ENCODE measurements at regions not wholly inside any gene's neighbourhood (a gene's known extent, or its start where the extent isn't known, plus 50 kb on each side); places are given as distances from the start of the nearest gene placed in this dataset.

- Histone ChIP-seq H3K27me3 (ENCODE audit: insufficient read depth, low read length) (no peaks in the 10 kb centered on the region), H2AFZ (ENCODE audit: low read length) (no peak overlapping the region), H3K9me3 (ENCODE audit: low read length) (no peaks in the 10 kb centered on the region), H3K4me1 (ENCODE audit: insufficient read depth, low read length, severe bottlenecking) (no peaks in the 10 kb centered on the region), H3K4me2 (ENCODE audit: low read length) (no peak overlapping the region), H4K20me1 (ENCODE audit: insufficient read depth, low read length) (no peaks in the 10 kb centered on the region), H3K27ac (ENCODE audit: low read depth, low read length, poor library complexity, severe bottlenecking) (no peak overlapping the region), H3K9me2 (ENCODE audit: low read depth, low read length) (no peaks in the 10 kb centered on the region), H3K79me2 (ENCODE audit: insufficient read depth, low read length) (no peaks in the 10 kb centered on the region), H3K36me3 (ENCODE audit: insufficient read depth, low read length) (no peaks in the 10 kb centered on the region), H3F3A (ENCODE audit: insufficient read depth, low read length) (no peaks in the 10 kb centered on the region), H3K4me3 (ENCODE audit: low read depth, low read length, poor library complexity, severe bottlenecking) (no peak overlapping the region), H3K9ac (ENCODE audit: low read length) (no peak overlapping the region)
- TF ChIP-seq CTCF (IDR thresholded peaks at IDR 0.05; ENCODE audit: low read length) (no peak), EZH2 (IDR thresholded peaks at IDR 0.05; ENCODE audit: borderline replicate concordance, low read length) (no peak)
Observed at GRCh38 chr4:95921470-95921869, 81.6 kb downstream of the PDHA2 start.

- Histone ChIP-seq H4K20me1 (ENCODE audit: insufficient read depth, low read length) (no peaks in the 10 kb centered on the region), H3K4me1 (ENCODE audit: insufficient read depth, low read length, severe bottlenecking) (no peaks in the 10 kb centered on the region), H3K27ac (ENCODE audit: low read depth, low read length, poor library complexity, severe bottlenecking) (no peak overlapping the region), H3K36me3 (ENCODE audit: insufficient read depth, low read length) (no peaks in the 10 kb centered on the region), H3K9me3 (ENCODE audit: low read length) (0 out of 2 replicates have a peak, but pooled peaks cover 4% of the 10 kb centered on the region), H3K9ac (ENCODE audit: low read length) (no peak overlapping the region), H3K27me3 (ENCODE audit: insufficient read depth, low read length) (no peaks in the 10 kb centered on the region), H3K9me2 (ENCODE audit: low read depth, low read length) (no peaks in the 10 kb centered on the region), H3F3A (ENCODE audit: insufficient read depth, low read length) (no peaks in the 10 kb centered on the region), H3K4me3 (ENCODE audit: low read depth, low read length, poor library complexity, severe bottlenecking) (no peak overlapping the region), H2AFZ (ENCODE audit: low read length) (no peak overlapping the region), H3K4me2 (ENCODE audit: low read length) (no peak overlapping the region), H3K79me2 (ENCODE audit: insufficient read depth, low read length) (no peaks in the 10 kb centered on the region)
- TF ChIP-seq CTCF (IDR thresholded peaks at IDR 0.05; ENCODE audit: low read length), result no peak
- no peak for TF ChIP-seq EZH2 (IDR thresholded peaks at IDR 0.05; ENCODE audit: borderline replicate concordance, low read length)
Observed at GRCh38 chr4:95929448-95930064, 89.7 kb downstream of the PDHA2 start.

GRCh38 chr4:95939141-95939540, 99.2 kb downstream of the PDHA2 start:
- no peaks in the 10 kb centered on the region for H3K9me2 ChIP-seq (ENCODE audit: low read depth, low read length)
- no peaks in the 10 kb centered on the region for H3K4me1 ChIP-seq (ENCODE audit: insufficient read depth, low read length, severe bottlenecking)
- H3K79me2 ChIP-seq (ENCODE audit: insufficient read depth, low read length), result no peaks in the 10 kb centered on the region
- H3K27me3 ChIP-seq (ENCODE audit: insufficient read depth, low read length), result no peaks in the 10 kb centered on the region
- H3K4me3 ChIP-seq (ENCODE audit: low read depth, low read length, poor library complexity, severe bottlenecking), result no peak overlapping the region
- no peak overlapping the region for H3K9ac ChIP-seq (ENCODE audit: low read length)
- H3K4me2 ChIP-seq (ENCODE audit: low read length), result no peak overlapping the region
- no peak overlapping the region for H3K27ac ChIP-seq (ENCODE audit: low read depth, low read length, poor library complexity, severe bottlenecking)
- H3K36me3 ChIP-seq (ENCODE audit: insufficient read depth, low read length), result no peaks in the 10 kb centered on the region
- TF ChIP-seq EZH2 (IDR thresholded peaks at IDR 0.05; ENCODE audit: borderline replicate concordance, low read length) (no peak), CTCF (IDR thresholded peaks at IDR 0.05; ENCODE audit: low read length) (no peak)
- no peaks in the 10 kb centered on the region for H3K9me3 ChIP-seq (ENCODE audit: low read length)
- H2AFZ ChIP-seq (ENCODE audit: low read length), result no peak overlapping the region
- no peaks in the 10 kb centered on the region for H4K20me1 ChIP-seq (ENCODE audit: insufficient read depth, low read length)
- no peaks in the 10 kb centered on the region for H3F3A ChIP-seq (ENCODE audit: insufficient read depth, low read length)
